ENCODE measurements at regions not wholly inside any gene's neighbourhood (a gene's known extent, or its start where the extent isn't known, plus 50 kb on each side); places are given as distances from the start of the nearest gene placed in this dataset.

DNA sequence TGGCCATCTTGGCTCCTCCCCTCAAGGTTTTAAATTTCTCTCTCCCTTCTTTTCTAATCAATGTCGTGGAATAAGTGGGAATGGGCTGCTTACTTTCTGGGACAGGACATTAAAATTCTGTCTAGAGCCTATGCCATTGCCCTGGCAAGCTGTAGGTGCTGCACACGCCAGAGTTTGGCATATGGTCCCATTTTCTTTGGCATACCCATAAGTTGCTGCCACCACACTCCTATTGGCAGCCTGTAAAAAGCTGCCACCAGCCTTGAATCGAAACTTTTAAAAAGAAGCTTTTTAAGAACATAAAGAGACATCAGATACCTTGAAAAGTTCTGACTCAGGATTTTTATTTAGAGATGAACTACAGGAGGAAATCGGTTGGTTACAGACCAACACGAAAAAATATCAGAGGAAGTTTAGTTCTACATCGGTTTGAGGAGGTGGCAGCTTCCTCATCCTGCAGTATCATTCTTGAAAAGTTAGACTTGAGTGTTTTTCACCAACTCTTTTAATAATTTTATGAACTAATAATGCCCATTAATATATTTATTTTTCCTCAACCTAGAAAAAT, 517.8 kb upstream of the ANO5 start:
- Histone ChIP-seq H3K36me3 (no peaks in the 10 kb centered on the region), H3K9me3 (peaks cover 0 to 13% (median 0%) of the 10 kb centered on the region in 12 donors), H3K27ac (no peak overlapping the region), H3K4me1 (no peaks in the 10 kb centered on the region), H3K27me3 (no peaks in the 10 kb centered on the region), H3K4me3 (no peak overlapping the region)
- no peak for ATAC-seq
- DNase-seq = no peak
- 61 to 72% (median 69%) methylated on average over 6 of the region's 6 CpGs for WGBS, 4 donors
- TF ChIP-seq, protein P1, sequence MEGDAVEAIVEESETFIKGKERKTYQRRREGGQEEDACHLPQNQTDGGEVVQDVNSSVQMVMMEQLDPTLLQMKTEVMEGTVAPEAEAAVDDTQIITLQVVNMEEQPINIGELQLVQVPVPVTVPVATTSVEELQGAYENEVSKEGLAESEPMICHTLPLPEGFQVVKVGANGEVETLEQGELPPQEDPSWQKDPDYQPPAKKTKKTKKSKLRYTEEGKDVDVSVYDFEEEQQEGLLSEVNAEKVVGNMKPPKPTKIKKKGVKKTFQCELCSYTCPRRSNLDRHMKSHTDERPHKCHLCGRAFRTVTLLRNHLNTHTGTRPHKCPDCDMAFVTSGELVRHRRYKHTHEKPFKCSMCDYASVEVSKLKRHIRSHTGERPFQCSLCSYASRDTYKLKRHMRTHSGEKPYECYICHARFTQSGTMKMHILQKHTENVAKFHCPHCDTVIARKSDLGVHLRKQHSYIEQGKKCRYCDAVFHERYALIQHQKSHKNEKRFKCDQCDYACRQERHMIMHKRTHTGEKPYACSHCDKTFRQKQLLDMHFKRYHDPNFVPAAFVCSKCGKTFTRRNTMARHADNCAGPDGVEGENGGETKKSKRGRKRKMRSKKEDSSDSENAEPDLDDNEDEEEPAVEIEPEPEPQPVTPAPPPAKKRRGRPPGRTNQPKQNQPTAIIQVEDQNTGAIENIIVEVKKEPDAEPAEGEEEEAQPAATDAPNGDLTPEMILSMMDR (IDR thresholded peaks at IDR 0.05) = no peak
- TF ChIP-seq POLR2A (IDR thresholded peaks at IDR 0.05) = no peak
- intact Hi-C loops (cut with DNase I) = no loop called here

DNA sequence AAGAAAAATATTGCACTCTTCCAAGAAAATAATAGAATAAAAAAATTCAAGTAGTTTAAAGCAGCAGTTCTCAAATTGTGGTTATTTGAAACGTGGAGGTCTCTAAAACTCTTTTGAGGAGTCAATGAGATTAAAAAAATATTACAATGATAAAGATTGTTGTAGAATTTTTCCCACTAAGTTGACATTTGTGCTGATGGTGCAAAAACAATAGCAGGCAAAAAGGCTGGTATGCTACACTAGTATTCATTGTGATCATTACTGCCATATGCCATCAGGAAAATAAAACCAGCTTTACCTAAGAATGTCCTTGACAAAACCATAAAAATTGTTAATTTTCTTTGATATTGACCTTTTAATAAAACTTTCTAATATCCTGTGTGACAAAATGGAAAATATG, 505.2 kb upstream of the ANO5 start:
- no peaks in the 10 kb centered on the region for H3K36me3 ChIP-seq
- H3K27me3 ChIP-seq = no peaks in the 10 kb centered on the region
- no peak overlapping the region for H3K4me3 ChIP-seq
- DNase-seq = no peak
- no peak for TF ChIP-seq POLR2A (IDR thresholded peaks at IDR 0.05)
- TF ChIP-seq, protein P1 (IDR thresholded peaks at IDR 0.05) = no peak
- H3K4me1 ChIP-seq = no peaks in the 10 kb centered on the region
- H3K27ac ChIP-seq = no peak overlapping the region
- intact Hi-C loops (cut with DNase I) = no loop called here
- WGBS, 4 donors = 35 to 58% (median 47%) methylated on average over 1 of the region's 1 CpG
- H3K9me3 ChIP-seq = peaks cover 0 to 24% (median 9%) of the 10 kb centered on the region in 12 donors
- no peak for ATAC-seq

DNA sequence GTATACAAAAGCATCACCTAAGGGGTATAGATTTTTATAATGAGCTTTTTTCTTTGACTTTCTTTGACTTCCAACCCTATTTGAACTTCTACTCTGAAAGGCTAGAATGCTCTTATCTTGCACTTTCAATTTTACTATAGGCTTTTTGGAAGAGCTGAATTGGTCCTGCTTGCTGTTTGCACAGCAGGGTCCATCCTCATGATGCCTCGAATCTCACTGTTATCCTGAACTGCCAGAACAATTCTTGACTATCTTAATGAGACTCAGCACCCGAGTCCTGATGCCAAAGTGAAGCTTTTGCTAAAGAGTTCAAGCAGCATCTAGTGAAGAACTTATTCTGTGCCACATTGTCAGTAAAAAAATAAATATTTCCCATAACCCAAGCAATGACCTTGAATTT, 488.3 kb upstream of the ANO5 start:
- no peak overlapping the region for H3K27ac ChIP-seq
- 28 to 35% (median 30%) methylated on average over 2 of the region's 2 CpGs for WGBS, 4 donors
- ATAC-seq (no peak), DNase-seq (no peak)
- H3K27me3 ChIP-seq = no peaks in the 10 kb centered on the region
- H3K4me1 ChIP-seq = no peaks in the 10 kb centered on the region
- TF ChIP-seq, protein P1 (IDR thresholded peaks at IDR 0.05) = no peak
- no peak for TF ChIP-seq POLR2A (IDR thresholded peaks at IDR 0.05)
- H3K4me3 ChIP-seq = no peak overlapping the region
- no peaks in the 10 kb centered on the region for H3K36me3 ChIP-seq
- H3K9me3 ChIP-seq = no peaks in the 10 kb centered on the region
- intact Hi-C loops (cut with DNase I) = no loop called here

DNA sequence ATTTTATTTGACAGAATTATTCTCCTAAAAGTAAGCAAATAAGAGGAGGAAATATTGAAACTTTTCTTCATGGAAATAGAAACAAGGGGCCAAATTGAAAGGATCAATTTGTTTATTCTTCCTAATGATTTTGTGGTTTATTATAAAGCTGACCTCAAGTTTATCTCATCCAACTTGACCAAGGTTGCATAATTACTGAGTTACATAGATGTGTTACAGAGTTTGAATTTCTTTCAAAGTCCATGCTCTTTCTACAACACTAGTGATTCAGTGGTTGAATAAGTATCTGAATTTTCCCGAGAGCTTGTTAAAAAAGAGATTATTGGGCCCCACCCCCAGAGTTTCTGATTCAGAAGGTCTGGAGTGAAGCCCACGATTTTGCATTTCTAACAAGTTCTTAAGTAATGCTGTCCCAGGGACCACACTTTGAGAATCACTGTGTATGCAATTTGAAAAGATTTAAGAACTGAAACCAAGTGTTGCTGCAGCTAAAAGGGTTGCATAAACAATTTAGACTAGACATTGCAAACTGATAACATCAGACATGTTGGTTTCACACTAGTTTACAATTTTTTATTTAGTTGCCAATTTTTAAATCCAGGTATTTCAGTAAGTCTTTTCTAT, 485.7 kb upstream of the ANO5 start:
- DNase-seq (no peak), ATAC-seq (no peak)
- no peaks in the 10 kb centered on the region for H3K4me1 ChIP-seq
- intact Hi-C loops (cut with DNase I) = no loop called here
- no peak overlapping the region for H3K27ac ChIP-seq
- no peaks in the 10 kb centered on the region for H3K9me3 ChIP-seq
- H3K27me3 ChIP-seq = no peaks in the 10 kb centered on the region
- WGBS, 4 donors = 36 to 48% (median 44%) methylated on average over 2 of the region's 2 CpGs
- no peak for TF ChIP-seq POLR2A (IDR thresholded peaks at IDR 0.05)
- TF ChIP-seq, protein P1 (IDR thresholded peaks at IDR 0.05) = no peak
- no peak overlapping the region for H3K4me3 ChIP-seq
- no peaks in the 10 kb centered on the region for H3K36me3 ChIP-seq

All from heart left ventricle (tissue), 16 donors.